GM12874 (cell line): ENCODE measurements at regions not wholly inside any gene's neighbourhood (a gene's known extent, or its start where the extent isn't known, plus 50 kb on each side); places are given as distances from the start of the nearest gene placed in this dataset.

Experiments used
- TF ChIP-seq, protein P1 (sequence below): IDR thresholded peaks from 2 replicates; pipeline ENCODE4 v1.5.1; 2011; ENCODE audit warnings: low read depth, mild to moderate bottlenecking, control low read depth, low read length, moderate library complexity; ENCODE audit not compliant: insufficient read depth

GRCh38 chr20:54874718-54875117, 399.3 kb downstream of the DOK5 start:
- TF ChIP-seq, protein P1, sequence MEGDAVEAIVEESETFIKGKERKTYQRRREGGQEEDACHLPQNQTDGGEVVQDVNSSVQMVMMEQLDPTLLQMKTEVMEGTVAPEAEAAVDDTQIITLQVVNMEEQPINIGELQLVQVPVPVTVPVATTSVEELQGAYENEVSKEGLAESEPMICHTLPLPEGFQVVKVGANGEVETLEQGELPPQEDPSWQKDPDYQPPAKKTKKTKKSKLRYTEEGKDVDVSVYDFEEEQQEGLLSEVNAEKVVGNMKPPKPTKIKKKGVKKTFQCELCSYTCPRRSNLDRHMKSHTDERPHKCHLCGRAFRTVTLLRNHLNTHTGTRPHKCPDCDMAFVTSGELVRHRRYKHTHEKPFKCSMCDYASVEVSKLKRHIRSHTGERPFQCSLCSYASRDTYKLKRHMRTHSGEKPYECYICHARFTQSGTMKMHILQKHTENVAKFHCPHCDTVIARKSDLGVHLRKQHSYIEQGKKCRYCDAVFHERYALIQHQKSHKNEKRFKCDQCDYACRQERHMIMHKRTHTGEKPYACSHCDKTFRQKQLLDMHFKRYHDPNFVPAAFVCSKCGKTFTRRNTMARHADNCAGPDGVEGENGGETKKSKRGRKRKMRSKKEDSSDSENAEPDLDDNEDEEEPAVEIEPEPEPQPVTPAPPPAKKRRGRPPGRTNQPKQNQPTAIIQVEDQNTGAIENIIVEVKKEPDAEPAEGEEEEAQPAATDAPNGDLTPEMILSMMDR: no peak

- TF ChIP-seq, protein P1: no peak
Observed at GRCh38 chr20:54872440-54872839, 397.0 kb downstream of the DOK5 start.

DNA sequence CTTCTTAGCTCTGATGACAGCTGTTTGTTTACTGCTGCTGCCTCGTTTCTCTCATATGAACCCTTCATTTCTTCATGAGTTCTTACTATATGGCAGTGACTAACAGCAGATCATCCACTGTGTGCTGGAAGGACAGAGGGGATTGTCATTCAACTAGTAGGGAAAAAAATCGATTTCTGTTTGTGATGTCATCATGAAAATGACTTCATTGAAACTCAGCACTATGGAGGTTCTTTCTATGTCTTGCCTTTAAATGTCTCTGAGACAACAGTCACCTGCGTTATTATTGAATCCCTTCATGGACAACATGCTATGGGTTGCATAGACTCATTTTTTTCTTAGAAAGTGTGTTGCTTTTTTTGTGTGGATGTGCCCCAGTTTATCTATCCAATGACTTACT, 394.4 kb downstream of the DOK5 start:
- TF ChIP-seq, protein P1: no peak

DNA sequence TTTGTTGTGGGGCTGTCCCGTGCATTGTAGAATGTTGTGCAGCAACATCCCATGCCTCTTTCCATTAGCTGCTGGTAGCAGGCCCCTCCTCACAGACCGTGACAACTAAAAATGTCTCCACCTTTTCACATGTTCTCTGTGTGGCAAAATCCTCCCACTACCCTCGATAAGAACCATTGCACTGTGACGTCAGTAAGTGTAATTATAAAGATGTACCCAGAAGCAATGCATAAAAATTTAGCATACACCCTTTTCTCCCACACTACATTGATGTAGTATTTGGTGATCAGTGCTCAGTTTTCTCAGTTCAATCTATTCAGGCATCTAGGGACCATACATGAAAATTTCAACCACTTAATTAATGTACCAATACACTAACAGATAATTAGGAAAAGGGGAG, 389.9 kb downstream of the DOK5 start:
- TF ChIP-seq, protein P1: no peak

DNA sequence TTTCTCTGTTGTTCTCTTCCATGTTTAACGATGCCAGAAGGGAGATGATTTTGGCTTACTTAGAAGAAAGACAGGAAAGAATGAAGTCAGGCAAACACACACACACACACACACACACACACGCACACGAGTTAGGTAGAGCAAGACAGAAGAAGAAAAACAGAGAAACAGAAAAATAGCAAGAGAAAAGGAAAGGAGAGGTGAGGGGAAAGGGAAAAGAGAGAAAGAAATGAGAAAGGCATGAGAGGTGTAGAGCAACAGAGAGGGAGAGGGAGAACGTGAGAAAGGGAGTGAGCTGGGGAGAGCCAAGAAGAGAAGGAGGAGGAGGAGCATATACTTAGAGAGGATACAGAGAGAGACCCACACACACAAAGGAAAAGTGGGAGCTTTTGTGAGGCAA, 385.3 kb downstream of the DOK5 start:
- TF ChIP-seq, protein P1: no peak

DNA sequence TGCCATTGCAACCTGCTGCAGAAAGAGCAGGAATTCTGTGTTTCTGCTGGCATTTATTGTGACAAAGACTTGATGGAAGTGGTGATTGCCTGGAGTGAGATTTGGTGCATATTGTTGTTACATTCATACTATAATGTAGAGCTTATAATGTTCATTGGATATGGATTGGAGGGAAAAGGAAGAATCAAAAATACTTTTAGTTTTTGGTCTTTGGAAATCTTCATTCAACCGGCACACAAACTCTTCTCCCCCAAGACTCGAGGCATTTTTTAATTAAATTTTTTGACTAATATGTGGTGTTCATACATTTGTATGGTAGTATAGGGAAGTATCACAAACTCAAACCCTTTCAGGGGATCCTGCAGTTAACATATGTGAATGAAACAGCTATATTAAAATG, 380.8 kb downstream of the DOK5 start:
- TF ChIP-seq, protein P1: no peak

- TF ChIP-seq, protein P1: no peak
Observed at GRCh38 chr20:54849741-54850140, 374.3 kb downstream of the DOK5 start.
